H1 (cell line): ENCODE measurements at regions not wholly inside any gene's neighbourhood (a gene's known extent, or its start where the extent isn't known, plus 50 kb on each side); places are given as distances from the start of the nearest gene placed in this dataset.

Source experiments
- CTCF ChIA-PET: fragments of 300-600 bp; sonication (Branson Sonifier 250); formaldehyde crosslinking; loops from one replicate; lab custom pipeline; 2021; ENCODE audit not compliant: partially characterized antibody; lab: Charles Lee
- POLR2A ChIA-PET: fragments of 300-600 bp; sonication (Branson Sonifier 250); formaldehyde crosslinking; loops from one replicate; lab custom pipeline; 2021; ENCODE audit warnings: inconsistent platforms; ENCODE audit not compliant: partially characterized antibody; lab: Charles Lee
- DNase-seq, 2 experiments: peaks; one replicate each; pipeline versions ENCODE4 v3.0.0 to v3.0.0-alpha.2; 2010 to 2022; ENCODE audit warnings: low spot score in 2 of 2, low read depth in 1 of 2, mixed read lengths in 1 of 2
- FAIRE-seq: peaks from 2 replicates; lab custom pipeline; 2011; peaks lifted over from hg19 to GRCh38; lab: Jason Lieb, UNC
- H2AFZ ChIP-seq: 2 replicates; pipeline ENCODE4 v1.8.1; 2012; ENCODE audit warnings: low read length, inconsistent platforms
- H2AK5ac ChIP-seq: 2 replicates; pipeline ENCODE4 v1.6.1; 2013; ENCODE audit warnings: low read depth, low read length
- H2BK120ac ChIP-seq: replicated peaks from 2 replicates; pipeline ENCODE3; 2013; ENCODE audit warnings: low read depth, low read length, inconsistent platforms
- H2BK12ac ChIP-seq: 2 replicates; pipeline ENCODE4 v1.6.1; 2013; ENCODE audit warnings: low read depth, low read length
- H2BK15ac ChIP-seq: 2 replicates; pipeline ENCODE4 v1.6.1; 2013; ENCODE audit warnings: low read length
- H2BK20ac ChIP-seq: 2 replicates; pipeline ENCODE4 v1.6.1; 2013; ENCODE audit warnings: low read length
- H2BK5ac ChIP-seq: 2 replicates; pipeline ENCODE4 v1.6.1; 2013; ENCODE audit warnings: low read depth, low read length
- H3K14ac ChIP-seq: 2 replicates; pipeline ENCODE4 v1.6.1; 2013; ENCODE audit warnings: inconsistent platforms; ENCODE audit not compliant: insufficient read length
- H3K18ac ChIP-seq: 2 replicates; pipeline ENCODE4 v1.6.1; 2013; ENCODE audit warnings: low read length; ENCODE audit errors: extremely low read depth
- H3K23ac ChIP-seq: 2 replicates; pipeline ENCODE4 v1.6.1; 2013; ENCODE audit warnings: inconsistent platforms; ENCODE audit not compliant: insufficient read length
- H3K23me2 ChIP-seq: 2 replicates; pipeline ENCODE4 v1.6.1; 2013; ENCODE audit warnings: low read depth, low read length
- H3K27ac ChIP-seq: 2 replicates; pipeline ENCODE4 v1.6.1; 2011; ENCODE audit warnings: low read depth, low read length, inconsistent platforms
- H3K27me3 ChIP-seq, 4 experiments: replicated peaks in 1 of 4; 1 replicate in 1 of 4; 2 replicates in 3 of 4; pipeline versions ENCODE4 v1.6.1 to v1.8.1; 2011 to 2013; ENCODE audit warnings: low read length in 3 of 4, mild to moderate bottlenecking in 3 of 4, inconsistent platforms in 2 of 4, mixed read lengths in 2 of 4, moderate library complexity in 1 of 4; ENCODE audit not compliant: control insufficient read depth in 3 of 4, insufficient read depth in 3 of 4; ENCODE audit errors: extremely low read depth in 1 of 4
- H3K36me3 ChIP-seq, 4 experiments: 2 replicates each; pipeline versions ENCODE4 v1.6.1 to v1.8.1; 2011 to 2013; ENCODE audit warnings: mild to moderate bottlenecking in 4 of 4, low read length in 3 of 4, moderate library complexity in 2 of 4, control low read depth in 1 of 4, inconsistent platforms in 1 of 4; ENCODE audit not compliant: insufficient read depth in 4 of 4, control insufficient read depth in 2 of 4
- H3K4ac ChIP-seq: replicated peaks from 2 replicates; pipeline ENCODE3; 2013; ENCODE audit warnings: low read length, low read depth, mixed read lengths, inconsistent platforms; ENCODE audit not compliant: insufficient read length
- H3K4me1 ChIP-seq, 4 experiments: replicated peaks in 1 of 4; 1 replicate in 1 of 4; 2 replicates in 3 of 4; pipeline versions ENCODE4 v1.6.1 to v1.8.1; 2011 to 2013; ENCODE audit warnings: low read length in 3 of 4, inconsistent platforms in 2 of 4, mixed read lengths in 1 of 4; ENCODE audit not compliant: insufficient read depth in 4 of 4, control insufficient read depth in 3 of 4
- H3K4me2 ChIP-seq, 2 experiments: 2 replicates each; pipeline versions ENCODE4 v1.6.1 to v1.8.1; 2011 to 2013; ENCODE audit warnings: low read depth in 2 of 2, low read length in 2 of 2, control low read depth in 1 of 2, inconsistent platforms in 1 of 2, mild to moderate bottlenecking in 1 of 2; ENCODE audit not compliant: insufficient read depth in 1 of 2
- H3K4me3 ChIP-seq, 4 experiments: fragments of 200-600, 300-600 bp in 1 of 4; sonication (generic), shearing (Covaris generic), sonication (Bioruptor Twin) in 1 of 4; 2 replicates each; pipeline versions ENCODE4 v1.5.1 to v1.8.1; 2011 to 2016; ENCODE audit warnings: low read length in 4 of 4, low read depth in 3 of 4, control low read depth in 2 of 4, inconsistent platforms in 2 of 4, mild to moderate bottlenecking in 2 of 4, mixed read lengths in 1 of 4, moderate library complexity in 1 of 4; ENCODE audit not compliant: insufficient read depth in 2 of 4; ENCODE audit errors: extremely low read depth in 1 of 4
- H3K56ac ChIP-seq: replicated peaks from 2 replicates; pipeline ENCODE3; 2013; ENCODE audit warnings: low read depth, mild to moderate bottlenecking, mixed read lengths, low read length, inconsistent platforms; ENCODE audit not compliant: insufficient read length
- H3K79me1 ChIP-seq: 2 replicates; pipeline ENCODE4 v1.6.1; 2013; ENCODE audit warnings: low read depth, low read length, control low read depth
- H3K79me2 ChIP-seq, 2 experiments: 2 replicates each; pipeline versions ENCODE4 v1.6.1 to v1.8.1; 2012 to 2013; ENCODE audit warnings: low read length in 2 of 2, mild to moderate bottlenecking in 2 of 2, inconsistent platforms in 1 of 2; ENCODE audit not compliant: insufficient read depth in 2 of 2, control insufficient read depth in 1 of 2
- H3K9ac ChIP-seq, 4 experiments: replicated peaks in 1 of 4; 1 replicate in 1 of 4; 2 replicates in 3 of 4; pipeline versions ENCODE4 v1.6.1 to v1.8.1; 2011 to 2013; ENCODE audit warnings: low read depth in 3 of 4, low read length in 3 of 4, control low read depth in 2 of 4, mild to moderate bottlenecking in 2 of 4, moderate library complexity in 2 of 4, inconsistent platforms in 1 of 4; ENCODE audit errors: extremely low read depth in 1 of 4
- H3K9me3 ChIP-seq, 2 experiments: 2 replicates each; pipeline versions ENCODE4 v1.6.1 to v1.8.1; 2012 to 2013; ENCODE audit warnings: mild to moderate bottlenecking in 2 of 2, moderate library complexity in 2 of 2, control low read depth in 1 of 2, inconsistent platforms in 1 of 2, low read depth in 1 of 2, low read length in 1 of 2, mixed read lengths in 1 of 2; ENCODE audit not compliant: insufficient read depth in 2 of 2
- H4K20me1 ChIP-seq, 2 experiments: replicated peaks in 1 of 2; 2 replicates each; pipeline versions ENCODE3 to v1.8.1; 2011 to 2013; ENCODE audit warnings: inconsistent platforms in 2 of 2, low read length in 2 of 2, mild to moderate bottlenecking in 1 of 2; ENCODE audit not compliant: insufficient read depth in 2 of 2, control insufficient read depth in 1 of 2
- H4K5ac ChIP-seq: 2 replicates; pipeline ENCODE4 v1.6.1; 2013; ENCODE audit warnings: low read length, low read depth, mixed read lengths, inconsistent platforms; ENCODE audit not compliant: insufficient read length
- H4K8ac ChIP-seq: 2 replicates; pipeline ENCODE4 v1.8.0; 2013; ENCODE audit warnings: mild to moderate bottlenecking, moderate library complexity, low read length, inconsistent platforms; ENCODE audit not compliant: insufficient read depth; ENCODE audit errors: extremely low read depth
- H4K91ac ChIP-seq: replicated peaks from 2 replicates; pipeline ENCODE3; 2013; ENCODE audit warnings: low read length, mixed read lengths, inconsistent platforms; ENCODE audit not compliant: insufficient read length
- BACH1 ChIP-seq: IDR thresholded peaks from 2 replicates; pipeline ENCODE4 v1.6.1; 2012; ENCODE audit warnings: low read length, improper control_type of control experiment
- CBX8 ChIP-seq: fragments of 300-800, 300-1000 bp; sonication (generic); IDR thresholded peaks from 2 replicates; pipeline ENCODE4 v1.7.1; 2016; ENCODE audit warnings: low read depth, low read length, borderline replicate concordance
- KDM1A ChIP-seq: fragments of 200-600, 300-600 bp; sonication (generic); IDR thresholded peaks from 2 replicates; pipeline ENCODE4 v1.7.1; 2016; ENCODE audit warnings: mild to moderate bottlenecking, low read length, borderline replicate concordance
- NRF1 ChIP-seq: IDR thresholded peaks from 2 replicates; pipeline ENCODE4 v1.6.1; 2011; ENCODE audit warnings: mild to moderate bottlenecking, low read depth, low read length, improper control_type of control experiment
- PHF8 ChIP-seq: fragments of 200-600 bp; sonication (generic); conservative IDR thresholded peaks from 2 replicates; pipeline ENCODE4 v1.7.1; 2012; ENCODE audit warnings: low read depth, mild to moderate bottlenecking, inconsistent platforms, low read length, moderate library complexity
- RFX5 ChIP-seq: IDR thresholded peaks from 2 replicates; pipeline ENCODE4 v1.6.1; 2011; ENCODE audit warnings: low read depth, low read length, improper control_type of control experiment, borderline replicate concordance
- SIX5 ChIP-seq: IDR thresholded peaks from 2 replicates; pipeline ENCODE4 v1.6.1; 2011; ENCODE audit warnings: mild to moderate bottlenecking, low read depth, low read length
- SP4 ChIP-seq: IDR thresholded peaks from 2 replicates; pipeline ENCODE4 v1.6.1; 2012; ENCODE audit warnings: low read length, inconsistent platforms
- SRF ChIP-seq: IDR thresholded peaks from 2 replicates; pipeline ENCODE4 v1.6.1; 2011; ENCODE audit warnings: mild to moderate bottlenecking, low read depth, low read length, moderate library complexity
- TAF7 ChIP-seq: optimal IDR thresholded peaks from 2 replicates; pipeline ENCODE3; 2011; ENCODE audit warnings: low read depth, mild to moderate bottlenecking, inconsistent platforms, low read length, moderate library complexity, borderline replicate concordance
- TBP ChIP-seq: IDR thresholded peaks from 2 replicates; pipeline ENCODE4 v1.6.1; 2011; ENCODE audit warnings: low read depth, low read length, improper control_type of control experiment
- WGBS, 2 experiments: shearing (Covaris generic) in 1 of 2; methylation state at CpG; one replicate each; pipeline versions ENCODE4 v1.1.6 to v1.1.7; 2013 to 2015; ENCODE audit warnings: low lambda C conversion rate in 2 of 2, mixed read lengths in 2 of 2, inconsistent platforms in 1 of 2, low coverage in 1 of 2, missing lambda C conversion rate in 1 of 2; ENCODE audit not compliant: insufficient replicate concordance in 2 of 2, insufficient coverage in 1 of 2, insufficient read length in 1 of 2; ENCODE audit errors: extremely low coverage in 1 of 2, missing lambda C conversion rate in 1 of 2; 5-methylcytosine and 5-hydroxymethylcytosine counted together
- TF ChIP-seq, protein P1 (sequence below): IDR thresholded peaks from 2 replicates; pipeline ENCODE4 v1.6.1; 2012; ENCODE audit warnings: low read length, inconsistent platforms

DNA sequence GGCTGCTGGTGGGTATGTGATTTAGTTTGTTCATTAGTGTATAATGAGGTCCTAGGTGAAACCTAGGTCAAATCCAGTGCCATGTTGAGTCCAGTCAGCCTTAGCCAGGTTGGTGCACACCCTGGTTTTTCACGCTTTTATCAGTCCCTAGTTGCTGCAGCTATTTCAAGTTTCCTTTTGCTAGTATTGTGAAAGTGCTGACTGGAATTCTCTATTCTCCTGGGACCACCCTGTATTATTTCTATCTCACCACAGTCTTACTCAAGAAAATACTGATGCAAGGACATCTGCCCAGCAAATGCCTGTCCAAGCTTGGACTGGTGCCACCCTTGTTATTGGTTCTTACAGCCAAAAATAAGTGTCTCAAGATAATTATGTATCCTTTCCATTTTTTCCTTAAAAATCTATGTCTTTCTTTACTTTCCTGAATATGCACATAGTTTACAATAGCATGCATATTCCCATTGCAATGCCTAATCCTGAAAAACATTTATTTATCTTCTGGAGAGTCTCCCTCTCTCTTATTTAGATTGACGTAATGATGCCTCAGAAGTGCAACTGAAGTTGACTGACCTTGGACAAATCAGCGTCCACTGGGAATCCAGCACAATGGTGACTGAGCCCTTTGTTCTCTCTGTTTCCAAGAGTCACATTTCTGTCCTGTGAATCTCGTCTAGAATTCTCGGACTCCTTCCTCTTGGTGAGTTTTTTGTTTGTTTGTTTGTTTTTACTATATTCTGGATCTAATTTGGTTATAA, 1075.0 kb downstream of the CDH9 start:
- Histone ChIP-seq H4K20me1 (no peaks in the 10 kb centered on the region), H3K9ac (no peak overlapping the region), H2AFZ (no peak overlapping the region), H3K4ac (no peak overlapping the region), H3K14ac (no peak overlapping the region), H3K4me3 (no peak overlapping the region), H3K56ac (no peak overlapping the region), H3K27ac (no peak overlapping the region), H3K79me1 (no peaks in the 10 kb centered on the region), H3K79me2 (no peaks in the 10 kb centered on the region), H4K8ac (no peak overlapping the region), H3K23me2 (no peaks in the 10 kb centered on the region), H3K9me3 (no peaks in the 10 kb centered on the region), H3K23ac (no peak overlapping the region), H4K5ac (no peak overlapping the region), H2BK12ac (no peak overlapping the region), H2BK5ac (no peak overlapping the region), H2BK15ac (no peak overlapping the region), H3K4me2 (no peak overlapping the region), H2AK5ac (no peak overlapping the region), H3K18ac (no peak overlapping the region), H3K27me3 (no peaks in the 10 kb centered on the region), H4K91ac (no peak overlapping the region), H3K36me3 (no peaks in the 10 kb centered on the region), H2BK20ac (no peak overlapping the region), H2BK120ac (no peak overlapping the region), H3K4me1 (no peaks in the 10 kb centered on the region)
- DNase-seq, result no peak
- ChIA-PET POLR2A (no interaction called here), CTCF (no interaction called here)
- FAIRE-seq, result no peak
- 89% methylated on average over 5 of the region's 5 CpGs; no CpG with 5 or more reads in 1 of the 2 experiments for WGBS, 2 experiments
- TF ChIP-seq TAF7, result no peak
- TF ChIP-seq SIX5, result no peak
- no peak for TF ChIP-seq BACH1
- no peak for TF ChIP-seq KDM1A
- TF ChIP-seq PHF8, result no peak
- TF ChIP-seq CBX8, result no peak
- TF ChIP-seq, protein P1, sequence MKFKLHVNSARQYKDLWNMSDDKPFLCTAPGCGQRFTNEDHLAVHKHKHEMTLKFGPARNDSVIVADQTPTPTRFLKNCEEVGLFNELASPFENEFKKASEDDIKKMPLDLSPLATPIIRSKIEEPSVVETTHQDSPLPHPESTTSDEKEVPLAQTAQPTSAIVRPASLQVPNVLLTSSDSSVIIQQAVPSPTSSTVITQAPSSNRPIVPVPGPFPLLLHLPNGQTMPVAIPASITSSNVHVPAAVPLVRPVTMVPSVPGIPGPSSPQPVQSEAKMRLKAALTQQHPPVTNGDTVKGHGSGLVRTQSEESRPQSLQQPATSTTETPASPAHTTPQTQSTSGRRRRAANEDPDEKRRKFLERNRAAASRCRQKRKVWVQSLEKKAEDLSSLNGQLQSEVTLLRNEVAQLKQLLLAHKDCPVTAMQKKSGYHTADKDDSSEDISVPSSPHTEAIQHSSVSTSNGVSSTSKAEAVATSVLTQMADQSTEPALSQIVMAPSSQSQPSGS, result no peak
- TF ChIP-seq RFX5, result no peak
- TF ChIP-seq SP4, result no peak
- TF ChIP-seq TBP, result no peak
- no peak for TF ChIP-seq NRF1
- TF ChIP-seq SRF, result no peak
